Endothelial cell of umbilical vein (primary cell): ENCODE measurements at regions not wholly inside any gene's neighbourhood (a gene's known extent, or its start where the extent isn't known, plus 50 kb on each side); places are given as distances from the start of the nearest gene placed in this dataset.
"Not testable (repeated sequence)": the region's sequence is repeated elsewhere in the genome, so short reads cannot be mapped to it uniquely, and the experiment has no call there.

Experiments used
- CTCF ChIP-seq, 2 donors: IDR thresholded peaks; 1 replicate in 1 of 2; 2 replicates in 1 of 2; pipeline ENCODE4 v1.5.1; 2011; ENCODE audit warnings: low read length in 2 of 2, mild to moderate bottlenecking in 2 of 2, moderate library complexity in 2 of 2, control low read depth in 1 of 2, inconsistent platforms in 1 of 2, low read depth in 1 of 2; ENCODE audit not compliant: insufficient read depth in 1 of 2; ENCODE audit errors: extremely low read depth in 1 of 2
- EZH2 ChIP-seq: IDR thresholded peaks from 2 replicates; pipeline ENCODE4 v1.6.1; 2012; ENCODE audit warnings: borderline replicate concordance, low read depth, mild to moderate bottlenecking, moderate library complexity, low read length, inconsistent platforms; ENCODE audit not compliant: severe bottlenecking
- POLR2AphosphoS5 ChIP-seq: IDR thresholded peaks from 2 replicates; pipeline ENCODE4 v1.6.1; 2012; ENCODE audit warnings: low read depth, mild to moderate bottlenecking, control low read depth, low read length, moderate library complexity; ENCODE audit not compliant: insufficient read depth

- not testable (repeated sequence) for TF ChIP-seq POLR2AphosphoS5; CTCF (IDR thresholded peaks at IDR 0.05; ENCODE audit: extremely low read depth in 1 of 2, insufficient read depth in 1 of 2, low read depth in 1 of 2, low read length in 2 of 2); EZH2
Measured at GRCh38 chr5:79907452-79907851, 83.6 kb downstream of the MTX3 start.
